Hindlimb muscle (tissue), 1 donor: ENCODE measurements at regions not wholly inside any gene's neighbourhood (a gene's known extent, or its start where the extent isn't known, plus 50 kb on each side); places are given as distances from the start of the nearest gene placed in this dataset.
"Not testable (repeated sequence)": the region's sequence is repeated elsewhere in the genome, so short reads cannot be mapped to it uniquely, and the experiment has no call there.

Experiments used
- DNase-seq: peaks from one replicate; pipeline ENCODE4 v3.0.0-alpha.2; 2013

DNA sequence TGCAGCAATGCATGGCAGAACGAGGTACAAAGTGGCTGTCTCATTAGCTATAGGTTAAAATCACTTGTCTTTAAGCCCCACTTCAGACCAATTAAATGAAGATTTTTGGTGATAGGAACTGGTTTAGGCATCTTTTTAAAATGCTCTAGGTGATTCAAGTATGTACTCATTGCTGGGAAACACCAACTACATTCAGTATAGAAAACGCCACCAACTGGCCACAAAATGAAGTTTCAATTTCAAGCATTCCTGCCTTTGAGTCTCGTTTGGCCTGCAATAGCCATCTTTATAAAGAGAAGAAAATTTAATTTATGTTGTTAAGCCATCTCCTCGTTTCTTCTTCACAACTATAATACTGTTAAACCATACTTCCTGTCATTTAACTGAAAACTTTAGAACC, 587.9 kb downstream of the GBE1 start:
- DNase-seq, result no peak

GRCh38 chr3:81170298-81170697, 591.1 kb downstream of the GBE1 start:
- DNase-seq, result no peak

DNA sequence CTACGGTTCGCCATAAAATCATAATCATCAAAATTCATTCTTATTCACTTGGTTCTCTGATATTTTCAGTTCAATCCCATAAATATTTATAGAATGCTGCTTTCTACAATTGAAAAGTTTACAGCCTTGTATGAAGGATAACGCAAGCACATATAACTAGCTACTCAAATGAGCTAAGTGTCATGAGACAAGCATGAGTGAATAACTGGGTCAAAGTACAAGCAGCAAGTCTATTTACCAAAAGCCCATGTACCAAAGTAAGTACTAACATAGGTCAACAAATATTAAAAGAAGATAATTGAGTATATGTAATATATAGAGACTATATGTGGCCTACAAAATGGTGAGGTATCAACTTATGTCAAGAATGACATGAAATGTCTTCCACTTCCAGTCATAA, 596.6 kb downstream of the GBE1 start:
- no peak for DNase-seq

- no peak for DNase-seq
These were observed 599.6 kb downstream of the GBE1 start for GRCh38 chr3:81161851-81162250.

GRCh38 chr3:81161100-81161499, 600.3 kb downstream of the GBE1 start:
- no peak for DNase-seq

DNA sequence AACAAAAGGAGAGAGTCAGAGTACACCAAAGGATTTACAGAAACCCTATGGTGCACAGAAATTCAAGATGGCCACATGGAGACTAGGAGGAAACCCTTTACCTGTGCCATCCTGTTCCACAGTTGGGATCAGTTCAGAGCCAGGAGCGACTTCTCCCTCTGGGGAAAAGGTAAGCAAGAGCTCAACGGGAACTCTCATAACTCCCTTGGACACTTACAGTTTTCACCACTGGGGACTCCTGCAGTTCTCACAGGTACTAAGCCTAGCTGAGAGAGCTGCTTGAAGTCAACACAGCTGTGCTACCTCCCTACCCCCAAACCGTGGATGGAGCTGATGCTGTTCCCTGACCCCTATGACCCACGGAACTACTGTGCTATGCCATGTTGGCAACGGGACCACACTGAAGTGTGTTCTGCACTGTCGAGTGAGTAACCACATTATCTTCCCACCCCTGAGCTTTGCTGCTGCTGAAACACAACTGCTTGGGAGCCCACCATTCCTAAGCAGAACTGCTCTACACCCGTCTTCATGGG, 606.8 kb downstream of the GBE1 start:
- no peak for DNase-seq

- no peak for DNase-seq
These were observed 609.3 kb downstream of the GBE1 start for GRCh38 chr3:81152156-81152555.

GRCh38 chr3:81132995-81133394, 628.5 kb downstream of the GBE1 start:
- no peak for DNase-seq

- DNase-seq, result no peak
These were observed 655.5 kb downstream of the GBE1 start for GRCh38 chr3:81105789-81106488.

DNA sequence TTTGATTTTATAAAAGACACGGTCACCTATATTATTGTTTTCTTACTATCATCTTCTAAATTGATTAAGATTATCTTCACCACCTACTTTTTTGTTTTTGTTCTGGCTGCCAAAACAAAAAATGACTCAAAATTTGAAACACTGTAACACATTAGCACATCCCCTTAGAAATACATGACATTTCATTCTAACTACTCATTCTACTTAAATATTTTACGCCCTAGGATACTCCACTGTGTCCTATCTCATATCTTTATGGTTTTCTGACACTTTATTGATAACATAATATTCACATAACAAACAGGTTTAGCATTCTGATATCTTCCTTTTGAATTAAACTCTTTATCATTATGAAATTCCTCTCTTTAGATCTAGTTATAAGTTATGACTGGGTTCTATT, 656.2 kb downstream of the GBE1 start:
- no peak for DNase-seq

GRCh38 chr3:81097889-81098288, 663.6 kb downstream of the GBE1 start:
- DNase-seq, result no peak

- peak; percentile 1 for DNase-seq
These were observed 665.5 kb downstream of the GBE1 start for GRCh38 chr3:81095956-81096355.

DNA sequence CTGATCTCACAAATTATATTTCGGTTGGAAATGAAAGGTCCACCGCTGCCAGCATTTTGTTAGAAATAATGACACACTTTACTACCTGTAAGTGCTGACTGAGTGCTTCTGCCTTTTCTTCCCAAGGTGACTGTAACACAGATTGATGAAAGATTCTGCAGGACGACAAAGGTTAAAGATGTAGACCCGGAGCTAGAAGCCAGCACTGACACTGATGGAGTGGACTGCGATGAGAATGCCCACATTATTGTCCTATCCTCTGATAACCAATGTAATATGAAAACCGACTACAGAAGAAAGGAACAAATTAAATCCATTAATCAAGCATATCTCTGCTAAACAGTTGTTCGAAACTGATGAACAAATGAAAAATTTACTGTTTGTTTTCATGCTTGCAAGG, 666.5 kb downstream of the GBE1 start:
- DNase-seq, result no peak

DNA sequence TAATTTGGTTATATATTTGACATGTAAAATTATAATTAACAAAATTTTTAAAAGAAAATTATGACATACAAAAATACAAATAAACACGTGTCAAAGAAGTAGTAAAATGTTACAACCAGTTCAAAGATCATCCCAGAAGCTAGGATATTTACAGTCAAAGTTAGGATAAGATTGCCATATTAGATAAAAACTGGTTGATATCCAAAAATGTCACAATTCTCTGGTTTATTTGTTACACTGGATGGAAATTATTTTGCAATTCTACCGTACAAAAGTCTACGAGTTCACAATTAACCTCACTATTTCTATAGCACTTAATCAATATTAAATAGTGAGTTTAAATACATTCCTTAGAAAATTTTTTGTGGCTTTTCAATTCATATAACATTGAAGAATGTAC, 673.8 kb downstream of the GBE1 start:
- no peak for DNase-seq

DNA sequence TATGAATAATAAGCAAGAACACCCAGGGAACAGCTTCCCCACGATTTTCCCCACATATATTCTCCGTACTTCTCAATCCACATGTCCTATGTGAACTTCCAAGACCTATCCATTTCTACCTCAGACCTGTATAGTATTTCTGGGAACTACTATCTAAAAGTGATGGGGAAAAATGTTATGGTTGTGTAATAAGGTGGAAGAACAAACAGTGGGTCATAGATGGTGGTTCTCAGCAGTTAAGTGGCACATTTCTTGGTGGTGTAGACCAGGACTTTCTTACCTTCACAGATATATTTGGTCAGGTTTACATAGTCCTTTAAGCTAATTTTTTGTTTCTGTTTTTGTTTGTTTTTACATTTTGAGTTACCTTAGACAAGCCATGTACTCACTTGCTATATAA, 675.1 kb downstream of the GBE1 start:
- DNase-seq, result no peak

- DNase-seq, result no peak
These were observed 680.8 kb downstream of the GBE1 start for GRCh38 chr3:81080608-81081007.

DNA sequence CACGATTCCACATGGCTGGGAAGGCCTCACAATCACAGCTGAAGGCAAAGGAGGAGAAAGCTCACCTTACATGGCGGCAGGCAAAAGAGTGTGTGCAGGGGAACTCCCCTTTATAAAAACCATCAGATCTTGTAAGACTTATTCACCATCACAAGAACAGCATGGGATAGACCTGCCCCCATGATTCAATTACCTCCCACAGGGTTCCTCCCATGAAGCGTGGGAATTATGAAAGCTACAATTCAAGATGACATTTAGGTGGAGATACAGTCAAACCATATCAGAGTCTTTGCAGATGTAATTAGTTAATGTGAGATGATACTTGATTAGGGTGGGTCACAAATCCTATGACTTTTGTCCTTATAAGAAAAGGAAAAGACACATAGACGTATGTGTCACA, 688.9 kb downstream of the GBE1 start:
- no peak for DNase-seq

- no peak for DNase-seq
These were observed 692.9 kb downstream of the GBE1 start for GRCh38 chr3:81068546-81068945.

DNA sequence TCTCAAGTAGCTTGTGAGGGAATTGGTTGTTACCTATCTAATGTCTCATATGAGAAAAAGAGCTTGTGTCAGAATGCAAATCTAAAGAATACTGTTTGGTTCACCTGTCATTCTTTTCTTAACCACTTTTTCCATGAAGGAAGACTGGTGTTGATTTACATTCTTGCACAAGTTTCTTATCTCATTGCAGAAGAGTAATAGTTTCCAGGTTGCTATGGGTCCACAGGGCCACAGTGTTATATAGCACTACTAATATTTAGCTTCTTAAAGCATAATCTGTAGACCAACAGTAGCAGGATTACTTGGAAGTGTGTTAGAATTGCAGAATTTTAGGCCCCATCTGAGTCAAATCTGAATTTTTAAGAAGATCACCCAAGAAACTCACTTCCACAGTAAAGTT, 697.5 kb downstream of the GBE1 start:
- no peak for DNase-seq

GRCh38 chr3:81051133-81051532, 710.3 kb downstream of the GBE1 start:
- DNase-seq, result not testable (repeated sequence)

- DNase-seq, result no peak
These were observed 713.3 kb downstream of the GBE1 start for GRCh38 chr3:81048058-81048665.

GRCh38 chr3:81045976-81046375, 715.5 kb downstream of the GBE1 start:
- no peak for DNase-seq

GRCh38 chr3:81045246-81045645, 716.2 kb downstream of the GBE1 start:
- DNase-seq, result no peak

DNA sequence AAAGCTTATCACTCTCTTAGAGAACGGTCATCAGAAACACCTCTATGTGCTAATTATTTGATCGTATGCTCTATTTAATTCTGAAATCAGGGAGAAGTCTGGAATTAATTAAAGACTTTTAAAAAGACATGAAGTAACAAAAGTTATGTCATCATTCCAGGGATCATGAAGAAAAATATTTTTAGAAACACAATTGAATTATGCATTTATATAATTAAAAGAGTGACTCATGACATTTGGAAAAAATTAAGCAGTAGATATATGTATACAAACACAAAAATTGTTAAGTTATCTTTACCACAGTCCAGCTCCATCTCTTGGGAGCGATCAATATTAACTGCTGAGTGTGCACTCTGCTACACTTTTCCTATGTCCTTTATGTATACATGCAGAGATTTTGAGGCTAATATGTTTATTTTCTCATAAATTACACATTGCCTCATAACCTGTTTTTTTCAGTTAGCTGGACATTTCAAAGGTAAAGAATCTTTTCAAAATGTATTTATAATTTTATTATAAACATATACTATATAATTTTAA, 717.7 kb downstream of the GBE1 start:
- DNase-seq, result no peak
